H1 (cell line): ENCODE measurements at regions not wholly inside any gene's neighbourhood (a gene's known extent, or its start where the extent isn't known, plus 50 kb on each side); places are given as distances from the start of the nearest gene placed in this dataset.

Experiments used
- CHD7 ChIP-seq: fragments of 300-600 bp; sonication (generic); IDR thresholded peaks from 2 replicates; pipeline ENCODE4 v1.7.1; 2012; ENCODE audit warnings: low read length, moderate library complexity, mild to moderate bottlenecking, inconsistent platforms; ENCODE audit not compliant: insufficient replicate concordance
- EGR1 ChIP-seq: IDR thresholded peaks from 2 replicates; pipeline ENCODE4 v1.6.1; 2011; ENCODE audit warnings: low read depth, low read length, borderline replicate concordance
- GABPA ChIP-seq: IDR thresholded peaks from 2 replicates; pipeline ENCODE4 v1.6.1; 2011; ENCODE audit warnings: mild to moderate bottlenecking, low read length, moderate library complexity, borderline replicate concordance; ENCODE audit not compliant: insufficient read depth
- KDM5A ChIP-seq: fragments of 200-600 bp; IDR thresholded peaks from 2 replicates; pipeline ENCODE4 v1.7.1; 2012; ENCODE audit warnings: mild to moderate bottlenecking, low read length, inconsistent platforms, mixed read lengths
- RBBP5 ChIP-seq: IDR thresholded peaks from 2 replicates; pipeline ENCODE4 v1.7.1; 2012; ENCODE audit warnings: low read depth, mild to moderate bottlenecking, inconsistent platforms, low read length, moderate library complexity, borderline replicate concordance
- USF2 ChIP-seq: IDR thresholded peaks from 2 replicates; pipeline ENCODE4 v1.6.1; 2011; ENCODE audit warnings: low read length, improper control_type of control experiment
- TF ChIP-seq, protein P1 (sequence below): IDR thresholded peaks from 2 replicates; pipeline ENCODE4 v1.6.1; 2012; ENCODE audit warnings: inconsistent platforms
- TF ChIP-seq, protein P2 (sequence below): IDR thresholded peaks from 2 replicates; pipeline ENCODE4 v1.6.1; 2012; ENCODE audit warnings: inconsistent platforms

DNA sequence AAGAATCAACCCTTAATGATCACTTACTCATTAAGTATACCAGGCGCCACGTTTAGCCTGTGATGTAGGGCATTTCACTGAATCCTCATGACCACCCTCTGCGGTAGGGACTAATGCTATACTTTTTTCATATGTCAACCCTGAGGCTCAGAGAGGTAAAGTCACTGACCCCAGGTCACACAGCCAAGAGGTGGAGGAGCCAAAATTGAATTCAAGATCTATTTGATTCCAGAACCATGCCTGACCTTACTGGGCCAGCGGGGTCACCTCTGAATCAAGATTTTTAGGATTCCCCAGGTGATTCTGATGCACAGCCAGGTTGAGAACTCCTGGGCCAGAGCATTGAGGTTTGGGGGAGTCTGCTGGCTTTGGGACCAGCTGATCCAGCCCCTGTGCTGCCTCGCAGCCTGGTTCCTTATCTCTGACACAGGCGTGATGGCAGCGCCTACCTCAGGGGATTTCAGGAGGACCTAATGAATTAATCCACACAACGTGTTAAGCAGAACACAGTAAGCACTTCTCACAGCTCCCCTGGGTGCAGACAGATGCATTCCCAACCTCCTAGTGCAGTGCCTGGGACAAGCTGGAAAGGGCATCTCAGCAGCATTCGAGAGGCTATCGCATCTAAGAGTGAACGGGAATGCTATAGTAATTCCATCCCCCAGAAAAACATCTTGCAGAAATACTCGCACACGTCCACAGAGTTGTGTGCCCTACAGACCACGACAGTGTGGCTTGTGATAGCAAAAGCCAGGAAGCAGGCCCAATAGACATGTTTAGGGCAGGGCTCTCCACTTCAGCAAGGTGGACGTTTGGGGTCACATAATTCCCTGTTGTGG lies 101.4 kb upstream of the PTPN1 start (continued):
- TF ChIP-seq CHD7, result no peak
- TF ChIP-seq RBBP5, result no peak
- no peak for TF ChIP-seq EGR1
- no peak for TF ChIP-seq GABPA
- TF ChIP-seq KDM5A, result no peak
- TF ChIP-seq USF2, result no peak
- TF ChIP-seq, protein P1, sequence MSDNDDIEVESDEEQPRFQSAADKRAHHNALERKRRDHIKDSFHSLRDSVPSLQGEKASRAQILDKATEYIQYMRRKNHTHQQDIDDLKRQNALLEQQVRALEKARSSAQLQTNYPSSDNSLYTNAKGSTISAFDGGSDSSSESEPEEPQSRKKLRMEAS, result no peak
- TF ChIP-seq, protein P2, sequence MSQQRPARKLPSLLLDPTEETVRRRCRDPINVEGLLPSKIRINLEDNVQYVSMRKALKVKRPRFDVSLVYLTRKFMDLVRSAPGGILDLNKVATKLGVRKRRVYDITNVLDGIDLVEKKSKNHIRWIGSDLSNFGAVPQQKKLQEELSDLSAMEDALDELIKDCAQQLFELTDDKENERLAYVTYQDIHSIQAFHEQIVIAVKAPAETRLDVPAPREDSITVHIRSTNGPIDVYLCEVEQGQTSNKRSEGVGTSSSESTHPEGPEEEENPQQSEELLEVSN, result no peak
